ENCODE measurements at regions not wholly inside any gene's neighbourhood (a gene's known extent, or its start where the extent isn't known, plus 50 kb on each side); places are given as distances from the start of the nearest gene placed in this dataset.

GRCh38 chr15:69718916-69719315 is 266.3 kb downstream of the RPLP1 start:
- DNase-seq: peak; percentile 9

DNA sequence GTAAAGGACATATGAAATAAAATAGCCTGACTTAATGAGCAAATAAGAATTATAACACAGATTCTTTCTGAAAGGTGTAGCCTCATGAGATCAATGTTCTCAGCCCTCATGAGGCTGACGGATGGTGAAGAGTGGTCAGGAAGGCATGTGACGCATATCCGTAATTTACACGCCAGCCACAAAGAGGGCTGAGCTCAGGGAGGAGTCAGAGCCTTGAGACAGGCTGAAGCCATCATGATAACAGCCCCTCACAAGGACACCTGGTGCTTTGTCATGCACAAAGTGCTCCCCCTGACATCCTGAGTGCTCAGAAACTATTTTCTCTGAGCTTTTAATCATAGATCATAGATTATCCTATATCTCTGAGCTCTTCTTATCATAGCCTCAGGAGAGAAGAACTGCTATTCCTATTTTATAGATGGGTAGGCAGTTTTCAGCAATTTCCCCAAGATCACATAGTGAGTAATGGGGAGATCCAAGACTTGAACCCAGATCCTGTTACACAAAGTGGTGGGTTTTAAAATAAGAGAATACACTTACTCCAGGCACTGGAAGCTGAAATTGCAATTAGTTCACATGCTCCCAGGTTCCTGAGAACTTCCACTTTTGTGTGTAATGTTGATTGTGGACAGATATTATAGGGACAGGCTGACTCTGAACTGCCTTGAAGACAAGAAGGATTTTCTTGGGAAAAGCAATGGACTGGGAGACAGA is 267.1 kb downstream of the RPLP1 start:
- no peak for DNase-seq

- DNase-seq: no peak
Measured at GRCh38 chr15:69720536-69720935, 267.9 kb downstream of the RPLP1 start.

GRCh38 chr15:69722924-69723323 is 270.3 kb downstream of the RPLP1 start:
- no peak for DNase-seq

DNA sequence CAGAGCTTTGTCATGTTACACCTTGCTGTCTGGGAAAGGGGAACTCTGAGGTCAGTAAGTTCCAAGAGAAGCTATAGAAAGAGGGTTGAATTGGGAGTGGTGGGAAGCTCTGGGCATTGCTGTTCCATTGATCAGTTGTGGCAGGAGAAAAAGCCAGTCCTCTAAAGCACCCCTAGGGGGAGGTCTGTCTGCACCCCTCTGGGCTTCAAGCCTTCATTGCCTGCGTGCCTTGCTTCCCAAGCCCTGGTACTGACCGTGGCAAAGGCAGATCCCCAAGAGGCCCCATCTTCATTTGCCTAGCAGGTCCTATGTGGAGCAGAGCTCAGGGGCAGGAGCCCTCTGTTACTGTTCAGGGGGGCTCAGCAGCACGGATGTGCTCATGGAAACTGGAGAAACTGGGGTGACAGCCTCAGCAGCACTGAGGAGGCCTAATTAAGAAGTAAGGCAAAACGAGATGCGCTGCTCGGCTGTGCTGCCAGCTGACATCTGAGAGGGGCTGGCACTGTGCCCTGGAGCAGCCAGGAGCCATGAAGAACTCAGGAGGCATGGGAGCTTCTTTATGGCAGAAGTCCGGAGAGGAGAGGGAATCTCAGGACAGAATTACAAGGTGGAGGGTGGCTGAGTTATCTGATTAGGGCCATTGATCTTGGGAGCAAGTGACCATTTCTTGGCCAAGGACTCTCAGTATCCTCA is 270.9 kb downstream of the RPLP1 start:
- DNase-seq: no peak

DNA sequence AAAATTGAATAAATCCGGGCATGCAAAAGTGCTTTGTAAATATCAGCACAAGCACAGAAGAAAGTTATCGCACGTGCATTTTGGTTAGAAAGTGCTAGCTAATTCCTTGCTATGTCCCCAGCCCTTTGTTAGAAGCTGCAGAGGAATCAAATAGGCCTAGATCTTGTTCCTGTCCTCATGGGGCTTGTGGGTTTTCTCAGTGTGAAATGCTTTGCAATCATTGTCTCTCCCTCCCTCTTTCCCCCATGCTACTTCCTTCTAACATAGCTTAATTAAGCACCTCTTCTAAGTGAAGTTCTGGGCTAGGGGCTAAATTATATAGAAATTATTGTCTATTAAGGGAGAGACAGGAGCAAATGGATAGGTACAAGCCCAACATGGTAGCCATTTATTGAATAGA is 271.7 kb downstream of the RPLP1 start:
- DNase-seq: no peak

GRCh38 chr15:69725275-69725674 is 272.7 kb downstream of the RPLP1 start:
- DNase-seq: no peak

DNA sequence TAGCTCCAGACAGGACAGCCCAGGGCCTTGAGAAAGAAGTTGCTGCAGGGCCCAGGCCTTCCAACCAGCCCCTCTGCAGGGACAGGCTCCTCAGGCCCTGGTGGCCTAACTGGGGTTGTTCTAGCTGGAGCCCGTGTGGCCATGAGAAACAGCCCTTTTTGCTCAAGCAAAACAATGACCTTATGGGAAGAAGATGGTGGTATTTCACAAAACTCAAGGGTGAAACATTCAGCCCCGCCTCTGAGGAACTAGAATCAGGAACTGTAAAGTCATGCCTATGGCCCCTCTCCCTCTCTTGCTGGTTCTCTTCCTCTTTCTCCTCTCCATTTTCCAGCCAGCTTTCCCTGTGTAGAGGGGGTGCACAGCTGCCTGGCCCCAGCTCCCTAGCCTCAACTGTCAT is 273.3 kb downstream of the RPLP1 start:
- no peak for DNase-seq

GRCh38 chr15:69727121-69727924 is 274.7 kb downstream of the RPLP1 start:
- DNase-seq: no peak

DNA sequence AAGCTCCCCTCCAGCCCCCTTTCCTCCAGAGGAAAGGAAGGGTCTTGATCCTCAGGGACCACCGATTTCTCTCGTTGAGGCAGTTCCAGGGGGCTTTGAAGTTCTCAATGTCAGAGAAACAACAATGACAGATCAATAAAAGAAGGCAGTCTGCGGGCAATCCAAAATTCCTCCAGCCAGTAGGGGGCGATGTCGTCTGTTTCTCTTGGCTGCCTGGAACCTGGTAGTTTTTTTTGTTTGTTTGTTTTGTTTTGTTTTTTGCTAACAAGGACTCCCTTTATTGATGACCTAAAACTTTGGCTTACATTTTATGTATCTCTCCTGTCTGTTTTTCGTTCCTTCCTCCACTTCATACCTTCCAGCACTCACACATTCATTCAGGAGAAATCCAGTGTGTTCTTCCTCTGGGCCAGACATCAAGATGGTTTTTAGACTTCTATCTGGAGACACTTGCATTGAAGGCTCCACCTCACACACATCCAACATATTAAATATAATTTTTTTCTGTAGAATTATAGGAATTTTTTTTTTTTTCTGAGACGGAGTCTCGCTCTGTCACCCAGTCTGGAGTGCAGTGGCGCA is 276.6 kb downstream of the RPLP1 start:
- no peak for DNase-seq

DNA sequence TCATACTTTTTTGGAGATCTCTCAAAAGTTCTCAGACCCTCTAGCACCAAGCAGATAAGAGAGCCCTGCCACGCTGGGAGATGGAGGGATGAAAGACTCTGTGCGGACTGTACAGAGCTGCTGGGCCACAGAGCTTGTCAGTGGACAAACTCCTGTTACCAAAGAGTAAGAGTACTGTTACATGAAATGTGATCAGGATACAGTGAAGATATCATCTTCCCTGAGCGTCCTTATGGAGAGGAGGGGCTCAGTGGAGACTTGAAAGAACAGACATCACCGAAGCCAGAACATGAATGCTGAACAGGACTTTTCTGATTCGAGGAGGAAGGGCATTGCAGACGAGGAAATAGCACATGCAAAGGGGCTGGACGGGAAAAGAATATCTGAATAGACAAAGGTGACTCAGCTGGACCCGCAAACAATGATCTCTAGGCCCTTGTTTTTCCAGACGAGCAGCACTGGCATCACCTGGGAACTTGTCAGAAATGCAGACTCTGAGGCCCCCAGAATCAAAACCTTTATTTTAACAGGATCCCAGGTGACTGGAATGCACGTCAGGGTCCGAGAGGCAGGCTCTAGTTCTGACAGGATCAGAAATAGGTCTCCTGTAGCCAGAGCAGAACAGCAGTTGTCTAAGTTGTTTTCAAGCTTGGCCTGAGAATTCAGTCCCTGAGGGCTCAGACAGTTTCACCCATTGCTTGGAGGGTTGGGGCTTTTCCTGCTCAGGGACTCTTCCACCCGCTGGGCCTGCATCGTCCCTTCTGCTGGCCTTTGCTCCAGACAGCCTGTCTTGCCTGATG is 277.9 kb downstream of the RPLP1 start:
- DNase-seq: no peak

DNA sequence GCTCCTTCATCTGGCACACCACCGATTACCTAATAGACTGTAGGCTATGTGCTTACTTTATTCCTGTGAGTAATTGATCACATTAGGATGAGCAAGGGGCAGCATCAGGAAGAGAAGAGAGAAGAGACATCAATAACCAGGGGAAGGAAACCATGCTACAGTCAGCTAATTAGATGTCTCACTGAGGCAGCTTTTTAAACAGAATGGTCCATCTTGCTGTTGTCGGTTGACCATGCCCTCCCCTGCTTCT is 278.4 kb downstream of the RPLP1 start:
- no peak for DNase-seq

GRCh38 chr15:69731581-69731980 is 279.0 kb downstream of the RPLP1 start:
- DNase-seq: no peak

DNA sequence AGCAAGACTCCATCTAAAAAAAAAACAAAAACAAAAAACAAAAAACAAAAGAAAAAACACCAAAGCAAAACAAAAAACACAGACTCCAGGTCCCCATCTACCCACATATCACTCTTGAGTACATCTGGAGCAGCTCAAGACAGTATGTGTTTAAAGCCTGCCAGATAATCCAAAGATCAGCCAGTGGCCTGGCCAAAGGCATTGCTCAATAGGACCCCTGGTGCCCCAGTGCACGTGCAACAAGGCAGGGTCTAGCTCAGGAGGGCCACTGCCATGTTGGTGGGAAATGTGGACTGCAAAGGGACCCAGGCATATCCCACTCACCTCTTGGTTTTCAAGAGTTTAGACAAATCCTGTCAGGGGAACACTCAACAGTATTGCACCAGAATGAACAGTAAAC is 279.5 kb downstream of the RPLP1 start:
- no peak for DNase-seq

DNA sequence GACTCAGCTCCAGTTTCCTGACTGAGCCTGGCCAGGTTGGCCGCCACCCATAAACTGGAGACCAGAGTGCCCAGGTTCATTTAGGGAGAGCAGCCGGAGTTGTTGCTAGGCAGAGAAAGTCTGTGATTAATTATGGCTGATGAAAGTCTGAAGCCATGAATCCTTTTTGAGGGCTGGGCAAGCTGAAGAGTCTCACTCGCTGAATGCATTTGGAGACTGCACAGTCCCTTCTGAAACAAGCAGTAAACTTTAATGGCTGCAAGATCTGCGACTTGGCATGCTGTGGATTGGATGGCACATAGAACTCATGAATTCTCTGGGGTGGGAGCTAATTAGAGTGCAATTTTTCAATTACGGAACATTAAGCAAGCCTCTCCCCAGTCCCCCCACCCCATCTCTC is 282.1 kb downstream of the RPLP1 start:
- DNase-seq: no peak

DNA sequence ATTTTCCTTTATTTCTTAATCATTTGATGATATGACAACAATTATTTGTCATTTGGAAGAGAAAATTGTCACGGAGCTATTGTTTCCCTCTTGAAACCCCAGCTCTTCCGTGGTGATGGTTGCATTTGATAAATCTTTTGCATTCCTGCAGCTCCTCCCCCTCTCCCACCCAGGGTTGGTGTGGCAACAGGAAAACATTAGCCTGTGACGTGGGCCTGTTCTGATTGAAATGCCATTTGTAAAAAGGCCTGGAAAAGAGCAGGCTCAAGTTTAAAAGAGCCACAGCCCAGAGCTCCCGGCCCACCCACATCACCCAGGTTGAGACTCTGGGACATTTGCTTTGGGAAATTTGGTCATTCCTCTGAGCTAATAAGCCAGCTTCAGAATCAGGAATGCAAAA is 282.5 kb downstream of the RPLP1 start:
- no peak for DNase-seq

GRCh38 chr15:69736161-69736560 is 283.5 kb downstream of the RPLP1 start:
- no peak for DNase-seq

GRCh38 chr15:69737916-69738315 is 285.3 kb downstream of the RPLP1 start:
- DNase-seq: no peak

GRCh38 chr15:69740684-69741083 is 288.1 kb downstream of the RPLP1 start:
- no peak for DNase-seq

- DNase-seq: no peak
Measured at GRCh38 chr15:69742361-69742760, 289.7 kb downstream of the RPLP1 start.

- DNase-seq: no peak
Measured at GRCh38 chr15:69743091-69743490, 290.5 kb downstream of the RPLP1 start.

- no peak for DNase-seq
Measured at GRCh38 chr15:69744391-69745162, 292.0 kb downstream of the RPLP1 start.

All from midbrain (tissue), 1 donor.